HG03103 (cell line): ENCODE measurements at regions not wholly inside any gene's neighbourhood (a gene's known extent, or its start where the extent isn't known, plus 50 kb on each side); places are given as distances from the start of the nearest gene placed in this dataset.
"Not testable (repeated sequence)": the region's sequence is repeated elsewhere in the genome, so short reads cannot be mapped to it uniquely, and the experiment has no call there.

ENCODE experiments used
- ATAC-seq: cut with Tn5 transposase; IDR thresholded peaks from one replicate; pipeline ENCODE4 v1.9.1; 2021; ENCODE audit warnings: low read depth; ENCODE audit not compliant: unreplicated experiment

DNA sequence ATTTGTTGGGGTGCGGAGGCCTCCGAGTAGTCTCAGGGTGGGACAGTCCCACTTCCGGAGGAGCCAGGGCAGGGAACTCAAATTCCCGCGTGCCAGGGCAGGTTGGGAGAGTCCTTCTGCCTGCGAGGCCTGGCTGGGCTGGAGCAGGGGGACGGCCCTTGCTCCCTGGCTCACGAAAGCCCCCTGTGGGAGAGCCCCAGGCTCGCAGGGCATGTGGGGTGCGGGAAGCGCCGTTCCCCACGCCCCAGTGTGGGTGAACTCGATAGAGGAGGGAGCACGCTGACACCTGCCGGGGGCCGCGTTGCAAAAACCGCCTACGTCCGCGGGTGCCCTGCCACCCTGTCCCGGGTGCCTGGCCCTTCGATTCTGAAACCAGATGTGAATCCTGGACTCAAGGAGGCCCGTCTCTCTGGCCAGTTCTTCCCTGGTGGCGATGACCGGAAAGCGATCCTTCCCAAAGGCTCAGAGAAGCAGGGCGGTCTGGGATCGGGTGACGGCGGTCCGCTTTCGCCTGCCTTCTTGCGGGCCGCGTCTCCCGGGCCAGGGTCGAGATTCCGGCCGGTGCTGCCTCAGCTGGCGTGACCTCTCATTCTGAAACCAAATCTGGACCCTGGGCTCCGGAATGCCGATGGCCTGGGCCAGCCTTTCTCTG lies 1846.5 kb upstream of the DEFB115 start:
- ATAC-seq = no peak

GRCh38 chr20:29411458-29411820 lies 1846.0 kb upstream of the DEFB115 start:
- not testable (repeated sequence) for ATAC-seq

GRCh38 chr20:29419378-29419777 lies 1838.1 kb upstream of the DEFB115 start:
- ATAC-seq = no peak

GRCh38 chr20:29427201-29428060 lies 1830.0 kb upstream of the DEFB115 start:
- no peak for ATAC-seq

GRCh38 chr20:29430531-29430930 lies 1826.9 kb upstream of the DEFB115 start:
- no peak for ATAC-seq

DNA sequence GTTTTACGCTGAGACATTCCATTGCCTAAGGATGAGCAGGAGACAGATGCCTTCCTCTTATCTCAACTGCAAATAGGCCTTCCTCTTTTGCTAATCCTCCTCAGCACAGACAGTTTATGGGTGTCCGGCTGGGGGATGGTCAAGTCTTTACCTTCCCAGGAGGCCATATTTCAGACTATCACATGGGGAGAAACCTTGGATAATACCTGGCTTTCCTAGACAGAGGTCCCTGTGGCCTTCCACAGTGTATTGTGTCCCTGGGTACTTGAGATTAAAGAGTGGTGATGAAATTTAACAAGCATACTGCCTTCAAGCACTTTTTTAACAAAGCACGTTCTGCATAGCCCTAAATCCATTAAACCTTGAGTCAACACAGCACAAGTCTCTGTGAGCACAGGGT lies 1816.7 kb upstream of the DEFB115 start:
- not testable (repeated sequence) for ATAC-seq

DNA sequence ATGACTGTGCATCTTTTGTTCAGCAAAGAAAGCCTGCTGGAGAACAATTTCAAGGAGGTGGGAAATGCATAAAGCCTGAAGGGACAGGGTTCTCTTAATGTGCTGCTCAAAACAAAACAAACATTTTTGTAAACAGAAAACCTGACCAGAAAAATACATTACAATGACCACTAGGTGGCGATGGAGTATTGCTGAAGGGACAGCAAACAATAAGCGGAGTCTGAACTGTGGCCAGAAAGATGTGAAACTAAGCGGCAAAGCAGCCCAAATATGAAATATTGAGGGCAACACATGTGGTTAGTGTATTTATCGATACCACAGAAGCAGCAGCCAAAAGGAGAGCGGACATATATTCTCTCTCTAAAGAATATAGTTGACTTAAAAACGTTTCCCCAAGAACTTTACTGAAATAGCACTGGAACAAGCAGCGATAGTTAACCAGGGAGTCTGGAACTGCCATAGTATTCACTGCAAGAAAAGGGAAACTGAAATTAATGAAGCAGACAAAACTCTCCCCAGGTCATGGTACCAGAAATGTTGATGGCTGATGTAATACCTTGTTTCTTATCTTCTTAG lies 1814.2 kb upstream of the DEFB115 start:
- not testable (repeated sequence) for ATAC-seq

DNA sequence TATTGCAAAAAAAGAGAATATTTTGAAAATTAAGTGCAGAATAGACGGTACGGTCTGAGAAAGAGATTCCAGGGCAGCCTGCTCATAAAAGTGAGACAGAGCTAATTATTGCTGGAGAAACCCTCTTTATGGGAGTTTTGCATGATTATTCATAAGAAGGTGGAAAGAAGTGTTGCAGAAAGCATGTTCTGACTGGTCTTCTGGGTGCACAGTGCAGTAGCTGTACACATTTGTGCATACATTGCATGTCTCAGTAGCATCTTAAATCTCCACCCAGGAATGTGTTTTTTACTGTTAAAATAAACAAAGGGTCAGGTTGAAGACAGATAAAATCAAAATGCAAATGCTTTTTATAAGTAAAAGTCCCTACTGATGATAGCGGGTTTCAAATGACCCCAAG lies 1813.6 kb upstream of the DEFB115 start:
- peak; percentile 89 for ATAC-seq

- ATAC-seq = peak; percentile 55
Observed at GRCh38 chr20:29445050-29445907, 1812.2 kb upstream of the DEFB115 start.

DNA sequence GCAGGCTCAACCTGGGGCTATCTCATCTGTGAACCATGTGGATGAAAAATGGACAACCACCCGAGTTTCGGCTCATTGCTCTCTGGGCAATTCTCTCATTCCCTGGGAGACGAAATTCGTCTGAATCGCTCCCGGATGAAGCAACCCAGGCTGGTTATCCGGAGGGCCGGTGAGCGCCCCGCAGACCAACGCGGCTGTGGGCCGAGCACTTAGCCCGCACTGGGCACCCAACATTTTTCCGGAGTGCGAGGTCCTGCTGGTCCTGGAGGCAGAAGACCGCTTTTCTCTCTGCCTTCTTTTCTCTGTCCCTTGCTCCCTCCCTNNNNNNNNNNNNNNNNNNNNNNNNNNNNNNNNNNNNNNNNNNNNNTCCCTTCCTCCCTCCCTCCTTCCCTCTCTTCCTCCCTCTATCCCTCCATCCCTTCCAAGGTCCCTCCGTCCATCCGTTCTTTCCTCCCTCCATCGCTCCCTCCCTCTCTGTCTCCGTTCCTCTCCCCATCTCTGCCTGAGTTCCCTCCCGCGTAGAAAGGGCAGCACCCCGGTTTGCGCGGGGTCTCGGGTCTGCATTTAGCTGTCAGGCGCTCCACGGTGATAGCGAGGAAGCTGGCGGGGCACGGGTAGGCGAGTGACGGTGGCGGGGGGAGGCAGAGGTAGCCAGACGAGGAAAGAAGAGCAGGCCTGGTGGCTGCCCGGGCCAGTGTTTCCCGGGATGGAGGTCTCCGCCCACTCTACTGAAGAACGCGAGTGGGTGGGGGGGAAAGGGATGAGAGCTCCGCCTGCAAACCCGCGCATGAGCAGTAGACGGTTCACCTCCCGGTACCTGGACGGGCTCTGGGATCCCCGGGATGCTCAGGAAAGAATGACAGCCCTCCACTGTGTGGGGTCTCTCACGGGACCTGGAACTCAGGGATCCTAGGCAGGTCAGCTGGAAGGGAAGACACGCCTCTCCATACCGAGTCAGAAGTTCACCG lies 1809.7 kb upstream of the DEFB115 start:
- not testable (repeated sequence) for ATAC-seq

DNA sequence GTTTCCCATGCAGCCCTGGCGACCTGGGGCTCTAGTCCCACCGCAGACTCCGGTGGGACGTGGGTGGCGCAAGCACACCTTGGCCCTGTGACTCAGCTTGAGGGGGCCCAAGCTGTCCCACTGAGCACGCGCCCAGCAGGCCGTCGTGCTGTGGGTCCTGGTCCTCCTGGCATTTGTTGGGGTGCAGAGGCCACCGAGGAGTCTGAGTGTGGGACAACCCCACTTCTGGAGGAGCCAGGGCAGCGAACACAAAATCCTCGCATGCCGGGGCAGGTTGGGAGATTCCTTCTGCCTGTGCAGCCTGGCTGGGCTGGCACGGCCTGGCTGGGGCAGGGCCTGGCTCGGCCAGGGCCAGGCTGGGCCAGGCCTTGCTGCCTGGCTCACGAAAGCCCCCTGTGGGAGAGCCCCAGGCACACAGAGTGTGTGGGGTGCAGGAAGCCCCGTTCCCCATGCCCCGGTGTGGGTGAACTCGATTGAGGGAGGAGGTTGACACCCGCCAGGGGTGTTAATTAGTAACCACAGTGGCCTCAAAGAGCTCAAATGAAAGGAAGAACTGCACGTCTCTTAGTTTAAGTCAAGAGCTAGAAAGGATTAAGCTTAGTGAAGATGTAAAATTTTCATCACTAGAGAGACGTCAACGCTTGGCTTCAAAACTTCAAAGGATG lies 1808.5 kb upstream of the DEFB115 start:
- ATAC-seq = no peak

GRCh38 chr20:29452186-29452585 lies 1805.3 kb upstream of the DEFB115 start:
- no peak for ATAC-seq

DNA sequence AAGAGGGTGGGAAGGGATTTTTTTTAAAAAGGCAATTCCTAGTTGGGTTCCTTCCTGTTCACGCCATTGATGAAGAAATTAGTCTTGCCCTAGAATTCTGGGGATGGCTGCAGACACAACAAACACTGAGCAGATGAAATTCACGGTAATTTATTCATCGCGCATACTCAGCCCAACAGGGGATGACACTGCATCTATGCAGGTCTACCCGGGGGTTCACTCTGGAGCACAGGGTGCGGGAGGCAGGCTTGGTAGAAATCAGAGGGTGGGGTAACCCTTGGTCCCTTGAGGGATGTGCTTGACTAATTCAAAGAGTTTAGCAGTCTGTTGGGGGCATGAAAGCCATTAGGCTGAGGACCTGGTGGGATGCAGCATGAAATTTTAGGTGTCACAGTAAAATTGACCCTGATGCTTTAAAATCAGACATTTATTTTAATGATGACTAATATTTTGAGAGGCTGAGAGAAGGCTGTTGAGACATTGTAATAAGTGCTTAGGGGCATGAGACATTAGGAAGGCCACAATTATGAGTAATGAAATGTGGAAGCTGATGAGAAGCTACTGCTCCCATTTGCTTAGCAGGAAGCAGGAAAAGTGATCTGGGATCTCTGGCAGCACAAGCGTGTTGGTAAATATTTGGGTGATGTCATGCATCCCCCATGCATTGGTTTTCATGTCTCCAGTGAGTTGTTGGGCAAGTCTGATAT lies 1800.3 kb upstream of the DEFB115 start:
- not testable (repeated sequence) for ATAC-seq

GRCh38 chr20:29472606-29473005 lies 1784.9 kb upstream of the DEFB115 start:
- ATAC-seq = no peak

DNA sequence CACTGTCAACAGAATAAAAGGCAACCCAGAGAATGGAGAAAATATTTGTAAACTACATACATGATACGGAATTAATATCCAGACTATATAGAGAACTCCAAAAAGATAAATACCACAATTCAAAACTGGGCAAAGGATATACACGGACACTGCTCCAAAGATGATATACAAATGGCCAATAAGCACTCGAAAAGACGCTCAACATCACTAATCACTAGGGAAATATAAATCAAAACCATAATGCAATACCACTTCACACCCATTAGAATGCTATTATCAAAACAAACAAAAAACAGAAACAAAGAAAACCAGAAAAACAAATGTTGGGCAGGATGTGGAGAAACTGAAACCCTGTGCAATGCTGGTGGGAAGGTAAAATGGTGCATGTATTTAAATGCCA lies 1764.6 kb upstream of the DEFB115 start:
- not testable (repeated sequence) for ATAC-seq

GRCh38 chr20:29496767-29497166 lies 1760.7 kb upstream of the DEFB115 start:
- ATAC-seq = not testable (repeated sequence)

DNA sequence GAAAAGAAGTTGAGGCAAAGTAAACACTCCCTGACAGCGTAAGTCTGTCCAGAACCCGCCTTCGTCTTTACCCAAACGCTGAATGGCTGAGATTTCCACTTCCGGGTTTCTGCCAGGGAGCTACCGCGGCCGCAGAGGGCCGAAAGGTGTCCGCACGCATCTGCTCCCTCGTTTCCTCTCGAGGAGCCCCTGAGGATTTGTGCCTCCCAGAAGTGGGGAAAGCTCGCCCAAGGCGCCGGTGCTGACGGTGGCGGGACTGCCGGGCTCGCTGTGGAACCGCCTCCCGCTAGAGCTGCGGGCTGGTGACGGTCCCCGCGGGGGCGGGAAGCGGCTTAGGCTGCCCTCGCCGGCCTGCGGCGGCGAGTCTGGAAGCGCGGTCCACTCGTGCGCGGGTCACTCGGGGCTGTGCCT lies 1760.2 kb upstream of the DEFB115 start:
- no peak for ATAC-seq

GRCh38 chr20:29497684-29498083 lies 1759.8 kb upstream of the DEFB115 start:
- not testable (repeated sequence) for ATAC-seq
